PC-9 (cell line): ENCODE measurements at regions not wholly inside any gene's neighbourhood (a gene's known extent, or its start where the extent isn't known, plus 50 kb on each side); places are given as distances from the start of the nearest gene placed in this dataset.

Experiments used
- BruUV-seq: library from RNA; stranded (reverse); fragments of 400-500 nt; replicated peaks from 2 replicates; lab custom pipeline; 2021; lab: Mats Ljungman, UMichigan
- CTCF ChIA-PET: fragments of 300-600 bp; sonication (Branson Sonifier 250); formaldehyde crosslinking; loops from one replicate; lab custom pipeline; 2022; ENCODE audit warnings: antibody characterized with exemption; lab: Charles Lee
- POLR2A ChIA-PET: fragments of 300-600 bp; sonication (Branson Sonifier 250); formaldehyde crosslinking; loops from one replicate; lab custom pipeline; 2022; ENCODE audit warnings: antibody characterized with exemption; ENCODE audit not compliant: unreplicated experiment; lab: Charles Lee
- DNase-seq, 2 experiments: peaks; one replicate each; pipeline versions ENCODE4 v3.0.0 to v3.0.0-alpha.2; 2015 to 2022; ENCODE audit warnings: mixed read lengths in 1 of 2
- H2AFZ ChIP-seq: fragments of 200-600 bp; sonication (generic); 2 replicates; pipeline ENCODE4 v1.8.1; 2017; ENCODE audit warnings: antibody characterized with exemption
- H3F3A ChIP-seq: fragments of 200-600 bp; sonication (generic); 2 replicates; pipeline ENCODE4 v1.8.1; 2017; ENCODE audit warnings: antibody characterized with exemption, mild to moderate bottlenecking, low read depth; ENCODE audit not compliant: insufficient read depth
- H3K27ac ChIP-seq: fragments of 200-600 bp; sonication (generic); 2 replicates; pipeline ENCODE4 v1.6.1; 2016; ENCODE audit warnings: mixed run types
- H3K27me3 ChIP-seq: fragments of 200-600 bp; sonication (generic); 2 replicates; pipeline ENCODE4 v1.6.1; 2016; ENCODE audit warnings: low read depth, mixed run types; ENCODE audit not compliant: insufficient read depth
- H3K36me3 ChIP-seq: fragments of 200-600 bp; sonication (generic); 2 replicates; pipeline ENCODE4 v1.6.1; 2016; ENCODE audit warnings: low read depth, mixed run types
- H3K4me1 ChIP-seq: fragments of 200-600 bp; sonication (generic); replicated peaks from 2 replicates; pipeline ENCODE4 v1.6.1; 2016; ENCODE audit warnings: mixed run types; ENCODE audit not compliant: insufficient read depth
- H3K4me2 ChIP-seq: fragments of 200-600 bp; sonication (generic); 2 replicates; pipeline ENCODE4 v1.6.1; 2017; ENCODE audit warnings: mixed run types
- H3K4me3 ChIP-seq: fragments of 200-600 bp; sonication (generic); 2 replicates; pipeline ENCODE4 v1.6.1; 2016; ENCODE audit warnings: mixed run types
- H3K79me2 ChIP-seq: fragments of 200-600 bp; sonication (generic); 2 replicates; pipeline ENCODE4 v1.6.1; 2017; ENCODE audit warnings: low read depth, mixed run types
- H3K9me2 ChIP-seq: fragments of 200-600 bp; sonication (generic); 2 replicates; pipeline ENCODE4 v1.8.1; 2017; ENCODE audit warnings: mild to moderate bottlenecking; ENCODE audit not compliant: insufficient read depth
- H3K9me3 ChIP-seq: fragments of 200-600 bp; sonication (generic); 2 replicates; pipeline ENCODE4 v1.8.1; 2016; ENCODE audit warnings: low read depth; ENCODE audit not compliant: insufficient read depth
- H4K20me1 ChIP-seq: fragments of 200-600 bp; sonication (generic); 2 replicates; pipeline ENCODE4 v1.8.1; 2017; ENCODE audit not compliant: insufficient read depth
- CTCF ChIP-seq: fragments of 200-600 bp; sonication (generic); conservative IDR thresholded peaks from 2 replicates; pipeline ENCODE4 v1.6.1; 2017; ENCODE audit warnings: mixed run types, antibody characterized with exemption, mild to moderate bottlenecking, moderate library complexity
- EZH2 ChIP-seq: fragments of 200-600 bp; sonication (generic); IDR thresholded peaks from 2 replicates; pipeline ENCODE4 v1.8.0; 2017; ENCODE audit warnings: antibody characterized with exemption, low read depth
- intact Hi-C: fragments of 100-400 bp; cut with micrococcal nuclease; formaldehyde crosslinking; loops from one replicate; pipeline ENCODE4 v1.10.0; 2022; ENCODE audit not compliant: unreplicated experiment

DNA sequence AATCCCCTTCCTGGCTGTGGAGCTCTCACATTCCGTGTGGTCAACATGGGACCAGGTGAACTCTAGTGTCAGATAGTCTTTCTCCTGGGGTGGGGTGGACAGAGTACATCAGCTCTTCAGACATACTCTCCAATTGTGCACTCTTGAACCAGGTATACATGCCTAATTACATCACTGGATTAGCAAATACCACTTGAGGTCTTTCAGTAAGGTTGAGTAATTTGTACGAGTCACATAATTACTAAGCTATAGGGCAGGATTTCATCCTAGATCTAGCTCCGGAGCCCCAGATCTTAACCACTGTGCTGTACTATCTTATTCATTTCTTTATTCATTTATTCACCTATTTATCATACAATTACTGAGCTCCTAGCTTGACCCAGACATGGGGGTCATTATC lies 821.3 kb downstream of the TFAP2A start:
- POLR2A ChIA-PET, result no interaction called here
- CTCF ChIA-PET, result no interaction called here
- Histone ChIP-seq H3K9me3 (no peaks in the 10 kb centered on the region), H3K4me2 (no peak overlapping the region), H3K36me3 (no peaks in the 10 kb centered on the region), H3F3A (no peaks in the 10 kb centered on the region), H3K79me2 (no peaks in the 10 kb centered on the region), H3K27ac (no peak overlapping the region), H4K20me1 (no peaks in the 10 kb centered on the region), H3K4me1 (no peaks in the 10 kb centered on the region), H3K27me3 (no peaks in the 10 kb centered on the region), H2AFZ (no peak overlapping the region), H3K4me3 (no peak overlapping the region), H3K9me2 (no peaks in the 10 kb centered on the region)
- no TSS peak for BruUV-seq
- TF ChIP-seq CTCF (no peak), EZH2 (no peak)
- intact Hi-C loops, result no loop called here
- no peak for DNase-seq

DNA sequence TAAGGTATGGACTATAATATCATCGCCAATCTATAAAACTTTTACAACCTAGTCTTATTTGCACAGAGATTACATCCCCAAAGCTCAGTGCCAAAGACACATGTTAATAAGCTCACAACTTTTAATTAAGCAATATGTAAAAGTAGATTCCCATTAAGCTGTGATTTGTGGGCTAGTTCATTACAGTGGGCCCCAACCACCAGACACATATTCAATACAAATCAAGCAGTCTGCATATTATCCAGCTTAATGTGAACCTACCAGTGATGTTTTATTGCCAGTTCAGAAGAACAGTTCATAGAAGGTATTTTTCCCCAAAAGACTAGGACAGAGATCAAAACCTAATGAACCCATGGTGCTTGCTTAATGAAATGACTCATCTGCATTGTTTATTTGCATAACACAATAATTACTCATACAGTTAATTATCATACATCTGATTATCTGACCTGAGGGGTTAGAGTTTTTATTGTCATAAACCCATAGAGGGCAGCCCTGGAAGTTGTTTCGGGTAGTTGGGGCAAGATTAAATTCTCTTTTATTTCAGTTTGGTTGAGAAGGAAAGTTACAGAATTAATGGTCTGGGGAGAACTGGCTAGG lies 831.0 kb downstream of the TFAP2A start:
- ChIA-PET POLR2A (interaction anchor here (0.6 kb wide), 1 partner anchor 42 kb away, joined by 4 read pairs; no protein-coding TSS in a partner anchor), CTCF (no interaction called here)
- BruUV-seq, result no TSS peak
- TF ChIP-seq EZH2 (no peak), CTCF (no peak)
- Histone ChIP-seq H3F3A (no peaks in the 10 kb centered on the region), H3K4me3 (no peak overlapping the region), H3K4me2 (no peak overlapping the region), H3K27me3 (no peaks in the 10 kb centered on the region), H3K79me2 (no peaks in the 10 kb centered on the region), H3K9me2 (no peaks in the 10 kb centered on the region), H3K27ac (no peak overlapping the region), H3K36me3 (no peaks in the 10 kb centered on the region), H3K4me1 (no peaks in the 10 kb centered on the region), H3K9me3 (no peaks in the 10 kb centered on the region), H2AFZ (no peak overlapping the region), H4K20me1 (no peaks in the 10 kb centered on the region)
- intact Hi-C loops, result no loop called here
- no peak for DNase-seq

DNA sequence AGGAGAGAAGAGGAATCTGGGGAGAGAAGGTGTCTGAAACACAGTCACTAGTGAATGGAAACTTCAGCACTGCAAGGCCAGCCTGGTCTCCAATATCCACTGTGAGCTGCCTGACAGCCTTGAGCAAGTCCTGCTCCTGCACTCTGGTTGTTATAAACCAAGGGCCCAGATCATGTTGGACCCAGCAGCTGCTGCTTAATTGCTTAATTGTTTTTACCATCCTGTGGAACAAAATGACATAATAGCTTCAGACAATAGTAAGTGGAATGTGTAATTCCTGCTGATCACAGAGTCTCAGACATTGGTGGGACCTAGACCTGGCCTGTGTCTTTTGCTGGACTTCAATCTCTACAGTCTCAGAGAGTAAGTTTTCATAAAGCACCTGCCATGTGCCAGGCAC lies 833.7 kb downstream of the TFAP2A start:
- Histone ChIP-seq H3K4me1 (no peaks in the 10 kb centered on the region), H3K27ac (no peak overlapping the region), H3F3A (no peaks in the 10 kb centered on the region), H3K27me3 (no peaks in the 10 kb centered on the region), H3K36me3 (no peaks in the 10 kb centered on the region), H3K4me3 (no peak overlapping the region), H3K4me2 (no peak overlapping the region), H2AFZ (no peak overlapping the region), H3K9me2 (no peaks in the 10 kb centered on the region), H3K79me2 (no peaks in the 10 kb centered on the region), H4K20me1 (no peaks in the 10 kb centered on the region), H3K9me3 (no peaks in the 10 kb centered on the region)
- intact Hi-C loops, result no loop called here
- ChIA-PET CTCF (no interaction called here), POLR2A (no interaction called here)
- DNase-seq, result no peak
- BruUV-seq, result no TSS peak
- no peak for TF ChIP-seq EZH2
- TF ChIP-seq CTCF, result no peak
